Ovary (tissue), 3 donors: ENCODE measurements at regions not wholly inside any gene's neighbourhood (a gene's known extent, or its start where the extent isn't known, plus 50 kb on each side); places are given as distances from the start of the nearest gene placed in this dataset.

ENCODE experiments used
- EP300 ChIP-seq: sonication (generic); formaldehyde crosslinking; IDR thresholded peaks from one replicate; pipeline ENCODE4 v1.6.1; 2017; ENCODE audit warnings: antibody characterized with exemption
- TF ChIP-seq, protein P1 (sequence below), 3 donors: fragments of 450-650 bp in 2 of 3; fragments of 200-600 bp in 1 of 3; IDR thresholded peaks; one replicate each; pipeline versions ENCODE4 v1.5.1 to v1.8.0; 2016 to 2022; ENCODE audit warnings: antibody characterized with exemption in 3 of 3, mild to moderate bottlenecking in 1 of 3
- donor health status: DM: no; HTN: no; CAD: no.

DNA sequence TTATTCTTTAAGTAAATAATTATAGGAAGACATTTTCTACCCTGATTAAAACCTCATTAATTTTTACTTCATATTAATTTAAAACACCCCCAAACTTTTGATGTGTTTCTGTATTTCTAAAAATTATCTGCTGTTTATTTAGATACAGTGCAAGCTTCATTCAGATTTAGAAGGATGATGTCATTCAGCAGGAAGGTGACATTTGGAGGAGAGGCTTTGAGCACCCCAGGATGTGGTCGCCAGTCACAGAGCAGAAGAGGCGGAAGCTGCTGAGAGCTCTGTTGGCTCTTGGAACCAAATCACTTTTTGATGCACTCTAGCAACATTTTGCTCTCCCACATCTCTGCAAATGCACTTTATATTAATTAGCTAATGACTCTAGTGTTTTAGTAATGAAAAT is 233.9 kb upstream of the CACNA2D1 start:
- TF ChIP-seq EP300 = no peak
- TF ChIP-seq, protein P1, sequence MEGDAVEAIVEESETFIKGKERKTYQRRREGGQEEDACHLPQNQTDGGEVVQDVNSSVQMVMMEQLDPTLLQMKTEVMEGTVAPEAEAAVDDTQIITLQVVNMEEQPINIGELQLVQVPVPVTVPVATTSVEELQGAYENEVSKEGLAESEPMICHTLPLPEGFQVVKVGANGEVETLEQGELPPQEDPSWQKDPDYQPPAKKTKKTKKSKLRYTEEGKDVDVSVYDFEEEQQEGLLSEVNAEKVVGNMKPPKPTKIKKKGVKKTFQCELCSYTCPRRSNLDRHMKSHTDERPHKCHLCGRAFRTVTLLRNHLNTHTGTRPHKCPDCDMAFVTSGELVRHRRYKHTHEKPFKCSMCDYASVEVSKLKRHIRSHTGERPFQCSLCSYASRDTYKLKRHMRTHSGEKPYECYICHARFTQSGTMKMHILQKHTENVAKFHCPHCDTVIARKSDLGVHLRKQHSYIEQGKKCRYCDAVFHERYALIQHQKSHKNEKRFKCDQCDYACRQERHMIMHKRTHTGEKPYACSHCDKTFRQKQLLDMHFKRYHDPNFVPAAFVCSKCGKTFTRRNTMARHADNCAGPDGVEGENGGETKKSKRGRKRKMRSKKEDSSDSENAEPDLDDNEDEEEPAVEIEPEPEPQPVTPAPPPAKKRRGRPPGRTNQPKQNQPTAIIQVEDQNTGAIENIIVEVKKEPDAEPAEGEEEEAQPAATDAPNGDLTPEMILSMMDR (IDR thresholded peaks at IDR 0.05) = no peak
